ENCODE measurements at regions not wholly inside any gene's neighbourhood (a gene's known extent, or its start where the extent isn't known, plus 50 kb on each side); places are given as distances from the start of the nearest gene placed in this dataset.

GRCh38 chr1:37156646-37157045 lies 122.3 kb upstream of the GRIK3 start:
- TF ChIP-seq CTCF (IDR thresholded peaks at IDR 0.05) (no peak), EZH2 (IDR thresholded peaks at IDR 0.05; ENCODE audit: borderline replicate concordance, insufficient read depth, low read depth, low read length, poor library complexity, severe bottlenecking) (no peak)
